Karpas-422 (cell line): ENCODE measurements at regions not wholly inside any gene's neighbourhood (a gene's known extent, or its start where the extent isn't known, plus 50 kb on each side); places are given as distances from the start of the nearest gene placed in this dataset.
"Not testable (repeated sequence)": the region's sequence is repeated elsewhere in the genome, so short reads cannot be mapped to it uniquely, and the experiment has no call there.

Experiments used
- DNase-seq: peaks from one replicate; pipeline ENCODE4 v3.0.0-alpha.2; 2015
- H2AFZ ChIP-seq: fragments of 200-600 bp; sonication (generic); 2 replicates; pipeline ENCODE4 v1.6.1; 2014; ENCODE audit warnings: antibody characterized with exemption, low read length, mixed read lengths
- H3K27ac ChIP-seq: fragments of 200-600 bp; sonication (generic); 2 replicates; pipeline ENCODE4 v1.5.1; 2014; ENCODE audit warnings: mild to moderate bottlenecking, low read length, moderate library complexity
- H3K27me3 ChIP-seq: fragments of 200-600 bp; sonication (generic); 2 replicates; pipeline ENCODE4 v1.6.1; 2014; ENCODE audit warnings: low read length, mixed read lengths
- H3K36me3 ChIP-seq: fragments of 200-600 bp; sonication (generic); 2 replicates; pipeline ENCODE4 v1.6.1; 2014; ENCODE audit warnings: low read length, mixed read lengths; ENCODE audit not compliant: insufficient read depth
- H3K4me1 ChIP-seq: fragments of 200-600 bp; sonication (generic); 2 replicates; pipeline ENCODE4 v1.6.1; 2014; ENCODE audit warnings: mild to moderate bottlenecking, low read length, mixed read lengths
- H3K4me2 ChIP-seq: fragments of 200-600 bp; sonication (generic); 2 replicates; pipeline ENCODE4 v1.6.1; 2014; ENCODE audit warnings: low read length, low read depth, mild to moderate bottlenecking; ENCODE audit not compliant: poor library complexity, severe bottlenecking
- H3K4me3 ChIP-seq: fragments of 200-600 bp; sonication (generic); 2 replicates; pipeline ENCODE4 v1.5.1; 2014; ENCODE audit warnings: mild to moderate bottlenecking, antibody characterized with exemption, low read length, mixed read lengths
- H3K79me2 ChIP-seq: fragments of 200-600 bp; sonication (generic); 2 replicates; pipeline ENCODE4 v1.6.1; 2014; ENCODE audit warnings: mild to moderate bottlenecking, low read length, mixed read lengths
- H3K9ac ChIP-seq: fragments of 200-600 bp; sonication (generic); 2 replicates; pipeline ENCODE4 v1.6.0; 2014; ENCODE audit warnings: low read length
- H3K9me2 ChIP-seq: fragments of 200-600 bp; sonication (generic), shearing (Covaris generic); replicated peaks from 2 replicates; pipeline ENCODE4 v1.6.0; 2014; ENCODE audit warnings: mild to moderate bottlenecking, low read length, moderate library complexity; ENCODE audit not compliant: insufficient read depth
- H3K9me3 ChIP-seq: fragments of 300-700, 200-600 bp; sonication (generic); 2 replicates; pipeline ENCODE4 v1.6.1; 2014; ENCODE audit warnings: low read length, mixed read lengths
- H4K20me1 ChIP-seq: fragments of 200-600 bp; sonication (generic); 2 replicates; pipeline ENCODE4 v1.6.1; 2014; ENCODE audit warnings: mild to moderate bottlenecking, antibody characterized with exemption, low read length, low read depth; ENCODE audit not compliant: insufficient read depth

DNA sequence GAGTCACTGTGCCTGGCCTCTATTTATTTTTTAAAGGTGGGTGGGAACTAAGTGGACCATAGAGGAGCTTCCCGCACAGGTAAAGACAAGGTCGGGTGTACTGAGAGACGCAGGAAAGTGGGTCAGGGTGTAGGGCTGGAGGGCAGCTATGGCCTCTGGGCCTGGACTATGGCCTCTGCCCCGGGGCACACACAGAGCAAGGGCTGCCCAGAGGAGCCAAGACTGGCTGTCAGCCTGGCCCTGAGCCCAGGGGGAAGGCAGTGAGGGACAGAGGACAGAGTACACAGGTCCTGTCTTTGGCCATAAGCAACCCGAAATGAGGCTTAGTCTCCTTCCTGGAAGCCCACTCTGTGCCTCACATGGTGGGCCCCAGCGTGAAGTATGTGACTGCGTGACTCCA, 102.1 kb upstream of the PRB2 start:
- Histone ChIP-seq H3K36me3 (no peaks in the 10 kb centered on the region), H3K79me2 (no peaks in the 10 kb centered on the region), H3K27me3 (no peaks in the 10 kb centered on the region), H3K9me3 (no peaks in the 10 kb centered on the region), H3K4me2 (no peak overlapping the region), H3K9ac (no peak overlapping the region), H4K20me1 (no peaks in the 10 kb centered on the region), H3K27ac (no peak overlapping the region), H3K4me1 (peaks cover 8% of the 10 kb centered on the region), H2AFZ (no peak overlapping the region), H3K4me3 (no peak overlapping the region), H3K9me2 (no peaks in the 10 kb centered on the region)
- no peak for DNase-seq

DNA sequence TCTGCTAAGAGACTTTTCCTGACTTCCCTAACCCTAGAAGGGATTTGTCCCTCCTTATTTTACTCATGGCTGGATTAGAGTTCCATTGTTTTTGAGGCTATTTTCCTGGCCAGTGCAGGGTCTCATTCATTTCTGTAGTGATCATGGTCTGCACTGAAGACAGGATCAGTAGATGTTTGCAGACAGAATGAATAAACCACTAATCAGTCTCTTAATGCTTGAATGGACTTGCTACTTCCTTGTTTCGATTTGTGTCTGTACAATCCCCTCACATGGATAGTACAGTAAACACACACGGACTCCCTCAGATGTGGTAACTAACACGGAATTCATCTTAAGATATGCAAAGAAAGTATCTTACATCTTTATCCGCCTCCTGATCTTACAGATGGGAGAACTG, 102.6 kb upstream of the PRB2 start:
- Histone ChIP-seq H3K4me1 (peaks cover 8% of the 10 kb centered on the region), H2AFZ (no peak overlapping the region), H3K4me2 (no peak overlapping the region), H3K27me3 (no peaks in the 10 kb centered on the region), H3K9ac (no peak overlapping the region), H3K36me3 (no peaks in the 10 kb centered on the region), H3K27ac (no peak overlapping the region), H3K9me2 (no peaks in the 10 kb centered on the region), H3K79me2 (no peaks in the 10 kb centered on the region), H3K4me3 (no peak overlapping the region), H4K20me1 (no peaks in the 10 kb centered on the region), H3K9me3 (no peaks in the 10 kb centered on the region)
- no peak for DNase-seq

DNA sequence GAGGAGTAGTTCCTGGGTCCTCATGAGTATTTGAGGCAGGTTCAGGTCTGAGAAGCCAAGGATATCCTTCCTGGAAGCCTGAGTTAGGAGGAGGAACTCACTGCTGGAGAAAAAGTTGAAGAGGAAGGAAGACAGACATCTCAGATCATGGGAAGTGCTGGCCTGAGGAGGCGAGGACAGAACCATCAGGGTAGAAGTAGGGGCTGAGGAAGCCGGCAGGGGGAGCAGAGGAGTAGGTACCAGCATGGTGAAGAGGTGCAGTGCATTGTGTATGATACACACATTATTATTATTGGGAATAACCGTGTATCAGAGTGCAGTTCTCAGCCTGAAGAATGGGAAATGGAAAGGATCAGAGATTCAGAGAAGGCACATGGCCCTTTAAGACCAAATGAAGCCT, 103.2 kb upstream of the PRB2 start:
- H3K36me3 ChIP-seq, H3K9me3 ChIP-seq, H2AFZ ChIP-seq, H3K4me2 ChIP-seq, H3K4me1 ChIP-seq, H4K20me1 ChIP-seq, H3K4me3 ChIP-seq, H3K27me3 ChIP-seq, H3K9me2 ChIP-seq, H3K79me2 ChIP-seq, H3K27ac ChIP-seq, H3K9ac ChIP-seq: not testable (repeated sequence)
- peak; percentile 63 for DNase-seq

- H2AFZ ChIP-seq = no peak overlapping the region
- no peaks in the 10 kb centered on the region for H3K9me3 ChIP-seq
- no peaks in the 10 kb centered on the region for H3K79me2 ChIP-seq
- no peaks in the 10 kb centered on the region for H3K27me3 ChIP-seq
- no peak overlapping the region for H3K4me2 ChIP-seq
- H4K20me1 ChIP-seq = no peaks in the 10 kb centered on the region
- H3K4me3 ChIP-seq = no peak overlapping the region
- no peak for DNase-seq
- H3K4me1 ChIP-seq = peaks cover 8% of the 10 kb centered on the region
- H3K9me2 ChIP-seq = no peaks in the 10 kb centered on the region
- no peaks in the 10 kb centered on the region for H3K36me3 ChIP-seq
- no peak overlapping the region for H3K27ac ChIP-seq
- no peak overlapping the region for H3K9ac ChIP-seq
Observed at GRCh38 chr12:11499806-11500187, 104.4 kb upstream of the PRB2 start.

- Histone ChIP-seq H3K36me3 (no peaks in the 10 kb centered on the region), H3K79me2 (no peaks in the 10 kb centered on the region), H4K20me1 (no peaks in the 10 kb centered on the region), H3K4me3 (no peak overlapping the region), H3K27me3 (no peaks in the 10 kb centered on the region), H3K27ac (no peak overlapping the region), H3K9me3 (no peaks in the 10 kb centered on the region), H2AFZ (no peak overlapping the region), H3K9ac (no peak overlapping the region), H3K4me1 (peaks cover 8% of the 10 kb centered on the region), H3K4me2 (no peak overlapping the region), H3K9me2 (no peaks in the 10 kb centered on the region)
- DNase-seq = no peak
Observed at GRCh38 chr12:11500188-11500860, 105.0 kb upstream of the PRB2 start.

- peaks cover 8% of the 10 kb centered on the region for H3K4me1 ChIP-seq
- H3K4me3 ChIP-seq = no peak overlapping the region
- no peak overlapping the region for H2AFZ ChIP-seq
- H3K36me3 ChIP-seq = no peaks in the 10 kb centered on the region
- H4K20me1 ChIP-seq = no peaks in the 10 kb centered on the region
- H3K27me3 ChIP-seq = no peaks in the 10 kb centered on the region
- no peak for DNase-seq
- H3K9me3 ChIP-seq = no peaks in the 10 kb centered on the region
- no peaks in the 10 kb centered on the region for H3K79me2 ChIP-seq
- H3K4me2 ChIP-seq = no peak overlapping the region
- H3K9ac ChIP-seq = no peak overlapping the region
- no peak overlapping the region for H3K27ac ChIP-seq
- no peaks in the 10 kb centered on the region for H3K9me2 ChIP-seq
Observed at GRCh38 chr12:11500861-11501230, 105.5 kb upstream of the PRB2 start.

- Histone ChIP-seq H3K4me2 (no peak overlapping the region), H3K27me3 (no peaks in the 10 kb centered on the region), H3K4me1 (no peaks in the 10 kb centered on the region)
Observed at GRCh38 chr12:11508699-11509098, 113.3 kb upstream of the PRB2 start.

DNA sequence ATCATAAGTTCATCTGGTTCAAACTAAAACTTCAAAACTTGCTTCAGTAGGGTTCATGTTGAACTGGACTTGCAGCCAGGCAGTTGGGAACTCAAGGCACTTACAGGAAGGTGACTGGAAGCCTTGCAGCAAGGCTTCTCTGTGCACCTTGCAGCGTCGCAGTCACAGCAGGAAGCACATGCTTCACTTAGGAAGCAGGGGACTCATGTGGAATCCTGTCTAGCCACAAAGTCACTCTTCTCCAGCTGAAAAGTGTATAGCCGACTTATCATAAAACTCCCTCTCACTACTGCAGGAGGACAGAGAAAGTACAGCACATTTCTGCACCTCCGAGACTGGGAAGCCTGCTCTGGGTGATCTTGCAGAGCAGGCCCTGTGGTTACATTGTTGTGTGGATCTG, 114.0 kb upstream of the PRB2 start:
- H2AFZ ChIP-seq = no peak overlapping the region
- no peaks in the 10 kb centered on the region for H3K9me2 ChIP-seq
- H3K27me3 ChIP-seq = no peaks in the 10 kb centered on the region
- H3K79me2 ChIP-seq = no peaks in the 10 kb centered on the region
- H3K4me3 ChIP-seq = no peak overlapping the region
- no peaks in the 10 kb centered on the region for H3K4me1 ChIP-seq
- no peak overlapping the region for H3K27ac ChIP-seq
- H3K9ac ChIP-seq = no peak overlapping the region
- H4K20me1 ChIP-seq = 0 out of 2 replicates have a peak, but pooled peaks cover 5% of the 10 kb centered on the region
- no peaks in the 10 kb centered on the region for H3K36me3 ChIP-seq
- no peaks in the 10 kb centered on the region for H3K9me3 ChIP-seq
- DNase-seq = no peak
- H3K4me2 ChIP-seq = no peak overlapping the region

More at GRCh38 chr12:11508699-11509098, 113.3 kb upstream of the PRB2 start:
- DNase-seq = no peak
- Histone ChIP-seq H3K79me2 (no peaks in the 10 kb centered on the region), H3K9me2 (no peaks in the 10 kb centered on the region), H3K4me3 (no peak overlapping the region), H3K9ac (no peak overlapping the region), H2AFZ (no peak overlapping the region), H3K9me3 (no peaks in the 10 kb centered on the region), H3K27ac (no peak overlapping the region), H3K36me3 (no peaks in the 10 kb centered on the region), H4K20me1 (0 out of 2 replicates have a peak, but pooled peaks cover 5% of the 10 kb centered on the region)

DNA sequence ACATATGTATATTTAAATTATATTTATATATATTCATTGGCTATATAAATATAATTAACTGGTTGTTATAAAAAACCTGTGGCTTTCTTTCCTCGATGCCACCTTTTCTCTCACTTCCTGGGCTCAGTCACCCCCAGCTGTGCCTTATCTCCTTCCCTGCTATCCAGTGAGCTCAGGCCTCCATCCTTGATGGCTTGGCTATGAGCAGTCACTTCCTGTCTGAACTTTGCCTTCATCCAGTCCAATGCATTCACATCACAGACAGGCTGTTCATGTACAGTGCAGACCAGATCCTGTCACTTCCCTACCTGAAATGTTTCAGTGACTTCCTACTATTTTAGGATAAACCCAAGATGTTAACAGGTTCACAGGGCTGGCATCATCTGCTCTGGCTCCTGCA, 115.3 kb upstream of the PRB2 start:
- Histone ChIP-seq H3K36me3 (no peaks in the 10 kb centered on the region), H3K9me2 (no peaks in the 10 kb centered on the region)

More for the DNA sequence above, 115.3 kb upstream of the PRB2 start:
- no peaks in the 10 kb centered on the region for H3K27me3 ChIP-seq
- no peak overlapping the region for H2AFZ ChIP-seq
- no peak overlapping the region for H3K9ac ChIP-seq
- 0 out of 2 replicates have a peak, but pooled peaks cover 5% of the 10 kb centered on the region for H4K20me1 ChIP-seq
- no peak overlapping the region for H3K4me3 ChIP-seq
- no peak for DNase-seq
- no peaks in the 10 kb centered on the region for H3K79me2 ChIP-seq
- H3K4me1 ChIP-seq = no peaks in the 10 kb centered on the region
- H3K4me2 ChIP-seq = no peak overlapping the region
- no peak overlapping the region for H3K27ac ChIP-seq
- no peaks in the 10 kb centered on the region for H3K9me3 ChIP-seq
